IPS DF 6.9 (cell line): ENCODE measurements at regions not wholly inside any gene's neighbourhood (a gene's known extent, or its start where the extent isn't known, plus 50 kb on each side); places are given as distances from the start of the nearest gene placed in this dataset.

Experiments used
- DNase-seq: peaks from one replicate; pipeline ENCODE4 v3.0.0-alpha.2; 2013; ENCODE audit warnings: low read depth, low spot score
- H3K27ac ChIP-seq: one replicate; pipeline ENCODE4 v1.5.1; 2013; ENCODE audit warnings: low read length, control low read depth
- H3K27me3 ChIP-seq: 2 replicates; pipeline ENCODE4 v1.6.1; 2013; ENCODE audit warnings: mild to moderate bottlenecking, low read length; ENCODE audit not compliant: control insufficient read depth, insufficient read depth
- H3K36me3 ChIP-seq: 2 replicates; pipeline ENCODE4 v1.6.1; 2013; ENCODE audit warnings: low read length; ENCODE audit not compliant: control insufficient read depth, insufficient read depth
- H3K4me1 ChIP-seq: 2 replicates; pipeline ENCODE4 v1.6.1; 2013; ENCODE audit warnings: low read length; ENCODE audit not compliant: control insufficient read depth, insufficient read depth
- H3K4me3 ChIP-seq: 2 replicates; pipeline ENCODE4 v1.5.1; 2013; ENCODE audit warnings: mild to moderate bottlenecking, low read length
- H3K9me3 ChIP-seq: 2 replicates; pipeline ENCODE4 v1.6.1; 2013; ENCODE audit warnings: low read length, inconsistent platforms; ENCODE audit not compliant: control insufficient read depth, insufficient read depth
- WGBS: extraction: QIAGEN DNeasy Blood & Tissue Kit; methylation state at CpG from one replicate; pipeline ENCODE4 v1.1.7; 2013; ENCODE audit warnings: mixed read lengths, missing lambda C conversion rate; ENCODE audit not compliant: insufficient read length, insufficient coverage; 5-methylcytosine and 5-hydroxymethylcytosine counted together

GRCh38 chr3:75118779-75119178 lies 504.3 kb upstream of the CNTN3 start:
- WGBS = no CpG with 5 or more reads among the region's 1 CpG
- Histone ChIP-seq H3K27me3 (no peaks in the 10 kb centered on the region), H3K36me3 (no peaks in the 10 kb centered on the region), H3K4me1 (no peaks in the 10 kb centered on the region), H3K4me3 (no peak overlapping the region), H3K27ac (no peak overlapping the region), H3K9me3 (no peaks in the 10 kb centered on the region)
- no peak for DNase-seq

- H3K4me3 ChIP-seq = no peak overlapping the region
- H3K27me3 ChIP-seq = no peaks in the 10 kb centered on the region
- no peak for DNase-seq
- H3K27ac ChIP-seq = no peak overlapping the region
- H3K9me3 ChIP-seq = no peaks in the 10 kb centered on the region
- no peaks in the 10 kb centered on the region for H3K36me3 ChIP-seq
- H3K4me1 ChIP-seq = no peaks in the 10 kb centered on the region; the same call in 1 of the 2 replicates
Observed at GRCh38 chr3:75126556-75126955, 512.1 kb upstream of the CNTN3 start.

DNA sequence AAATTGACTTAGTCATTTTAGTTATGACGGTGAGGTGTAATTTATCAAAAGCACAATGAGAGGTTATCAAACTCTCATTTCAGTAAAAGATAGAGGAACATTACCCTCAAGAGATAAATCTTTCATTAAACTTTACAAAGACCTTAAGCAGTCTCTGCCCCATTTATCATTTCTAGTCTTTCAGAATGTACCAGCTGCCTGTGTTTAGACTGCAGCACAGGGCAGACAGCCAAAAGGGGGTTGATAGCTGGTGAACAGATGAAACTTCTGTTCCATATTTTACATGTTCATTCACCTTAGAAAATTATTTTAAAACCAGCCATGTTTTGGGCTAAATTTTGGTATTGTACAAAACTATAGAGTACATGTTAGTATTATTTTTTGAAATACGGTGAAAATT lies 514.6 kb upstream of the CNTN3 start:
- no peak overlapping the region for H3K4me3 ChIP-seq
- WGBS = no CpG with 5 or more reads among the region's 2 CpGs
- DNase-seq = no peak
- H3K27me3 ChIP-seq = no peaks in the 10 kb centered on the region
- H3K4me1 ChIP-seq = no peaks in the 10 kb centered on the region; the same call in 1 of the 2 replicates
- H3K27ac ChIP-seq = no peak overlapping the region
- H3K36me3 ChIP-seq = no peaks in the 10 kb centered on the region
- no peaks in the 10 kb centered on the region for H3K9me3 ChIP-seq

- H3K36me3 ChIP-seq = no peaks in the 10 kb centered on the region
- no peak overlapping the region for H3K4me3 ChIP-seq
- no peak overlapping the region for H3K27ac ChIP-seq
- no peaks in the 10 kb centered on the region; the same call in 1 of the 2 replicates for H3K4me1 ChIP-seq
- no peak for DNase-seq
- no peaks in the 10 kb centered on the region for H3K9me3 ChIP-seq
- no CpG with 5 or more reads among the region's 14 CpGs for WGBS
- H3K27me3 ChIP-seq = no peaks in the 10 kb centered on the region
Observed at GRCh38 chr3:75136100-75136897, 521.8 kb upstream of the CNTN3 start.

DNA sequence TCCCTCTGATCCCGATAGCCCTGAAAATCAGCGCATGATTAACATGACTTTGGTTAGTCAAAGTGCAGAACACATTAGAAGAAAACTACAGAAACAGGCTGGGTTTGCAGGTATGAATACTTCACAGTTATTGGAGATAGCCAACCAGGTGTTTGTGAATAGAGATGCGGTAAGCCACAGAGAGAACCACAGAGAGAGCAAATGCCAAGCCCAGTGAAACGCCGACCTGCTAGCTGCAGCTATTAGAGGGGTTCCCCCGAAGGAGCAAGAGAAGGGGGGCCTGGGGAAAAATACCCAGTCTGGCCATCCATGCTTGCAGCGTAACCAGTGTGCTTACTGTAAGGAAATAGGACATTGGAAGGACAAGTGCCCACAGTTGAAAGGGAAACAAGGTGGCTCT lies 523.9 kb upstream of the CNTN3 start:
- no peak for DNase-seq
- H3K36me3 ChIP-seq = no peaks in the 10 kb centered on the region
- H3K4me3 ChIP-seq = no peak overlapping the region
- H3K4me1 ChIP-seq = no peaks in the 10 kb centered on the region; the same call in 1 of the 2 replicates
- H3K27ac ChIP-seq = no peak overlapping the region
- no peaks in the 10 kb centered on the region for H3K27me3 ChIP-seq
- no CpG with 5 or more reads among the region's 7 CpGs for WGBS
- no peaks in the 10 kb centered on the region for H3K9me3 ChIP-seq

DNA sequence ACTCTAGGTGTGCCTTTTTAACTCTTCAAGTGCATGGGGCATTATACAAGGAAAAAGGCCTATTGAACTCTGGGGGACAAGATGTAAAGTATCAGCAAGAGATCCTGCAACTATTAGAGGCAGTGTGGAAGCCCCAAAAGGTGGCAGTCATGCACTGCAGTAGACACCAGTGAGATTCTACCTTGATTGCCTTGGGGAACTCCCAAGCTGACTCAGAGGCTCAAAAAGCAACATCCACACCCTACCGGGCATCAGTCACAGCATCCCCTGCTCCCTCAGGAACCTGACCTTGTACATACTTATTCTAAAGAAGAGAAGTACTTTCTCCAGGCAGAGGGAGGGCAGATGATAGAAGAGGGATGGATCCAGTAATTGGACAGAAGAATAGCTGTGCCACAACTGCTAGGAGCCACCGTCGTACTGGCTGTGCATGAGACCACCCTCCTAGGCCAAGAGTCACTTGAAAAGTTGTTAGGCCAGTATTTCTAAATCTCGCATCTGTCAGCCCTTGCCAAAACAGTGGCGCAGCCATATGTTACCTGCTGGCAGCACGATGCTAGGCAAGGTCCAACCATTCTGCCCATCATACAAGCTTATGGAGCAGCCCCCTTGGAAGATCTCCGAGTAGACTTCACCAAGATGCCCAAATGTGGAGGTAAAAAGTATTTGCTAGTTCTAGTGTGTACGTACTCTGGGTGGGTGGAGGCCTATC lies 523.1 kb upstream of the FRG2C start:
- Histone ChIP-seq H3K4me1 (no peaks in the 10 kb centered on the region; the same call in 1 of the 2 replicates), H3K27ac (no peak overlapping the region), H3K4me3 (no peak overlapping the region), H3K36me3 (no peaks in the 10 kb centered on the region), H3K27me3 (no peaks in the 10 kb centered on the region), H3K9me3 (no peaks in the 10 kb centered on the region)
- DNase-seq = no peak
- WGBS = no CpG with 5 or more reads among the region's 8 CpGs

- H3K9me3 ChIP-seq = no peaks in the 10 kb centered on the region
- H3K27ac ChIP-seq = no peak overlapping the region
- H3K27me3 ChIP-seq = no peaks in the 10 kb centered on the region
- H3K4me3 ChIP-seq = no peak overlapping the region
- WGBS = no CpG with 5 or more reads among the region's 3 CpGs
- no peaks in the 10 kb centered on the region for H3K36me3 ChIP-seq
- no peaks in the 10 kb centered on the region for H3K4me1 ChIP-seq
- no peak for DNase-seq
Observed at GRCh38 chr3:75144406-75144805, 519.7 kb upstream of the FRG2C start.

DNA sequence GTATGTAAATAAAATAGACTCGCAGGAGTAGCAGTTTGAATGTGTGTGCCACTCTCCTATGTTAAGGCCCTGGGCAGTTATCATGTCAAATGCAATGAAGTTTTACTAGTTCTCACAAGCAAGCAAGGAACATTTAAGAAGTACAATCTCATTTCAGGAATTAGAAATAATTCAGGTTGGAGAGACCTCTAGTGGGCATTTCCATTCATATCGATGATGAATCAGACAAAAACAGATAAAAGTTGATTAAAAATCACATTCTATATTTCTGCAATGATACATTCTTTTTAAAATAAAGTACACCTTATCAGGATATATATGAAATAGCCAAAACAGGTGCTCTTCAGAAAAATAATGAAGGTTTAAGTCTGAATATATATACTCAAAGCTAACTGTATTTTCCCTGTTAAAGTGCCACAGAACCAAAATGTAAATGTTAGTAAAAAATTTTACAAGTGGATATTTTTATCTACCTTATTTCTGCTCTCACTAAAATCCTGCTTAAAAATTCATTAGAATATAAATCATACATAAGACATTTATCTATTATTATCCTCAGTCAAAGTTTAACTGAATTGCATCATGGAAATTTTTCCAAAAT lies 492.4 kb upstream of the FRG2C start:
- Histone ChIP-seq H3K4me1 (0 out of 2 replicates have a peak, but pooled peaks cover 2% of the 10 kb centered on the region), H3K9me3 (no peaks in the 10 kb centered on the region), H3K4me3 (no peak overlapping the region), H3K27me3 (no peaks in the 10 kb centered on the region), H3K36me3 (no peaks in the 10 kb centered on the region), H3K27ac (no peak overlapping the region)
- no peak for DNase-seq
- WGBS = no CpG with 5 or more reads among the region's 2 CpGs

DNA sequence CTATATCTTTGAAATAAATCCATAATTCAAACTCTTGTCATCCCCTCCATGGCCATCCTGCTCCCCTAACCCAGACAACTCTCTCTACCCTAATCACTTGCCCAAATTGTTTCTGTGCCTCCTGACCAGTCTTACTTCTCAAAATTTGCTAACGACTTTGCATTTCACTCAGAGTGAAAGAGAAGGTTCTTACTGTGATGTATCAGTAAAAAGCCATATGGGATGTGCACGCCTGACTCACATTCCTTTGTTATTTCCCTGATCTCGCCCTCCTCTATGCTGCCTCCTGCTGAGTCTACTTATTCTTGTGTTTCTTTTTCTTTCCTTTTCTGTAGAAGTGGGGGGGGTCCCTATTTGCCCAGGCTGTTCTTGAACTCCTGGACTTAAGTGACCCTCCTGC lies 487.2 kb upstream of the FRG2C start:
- no peaks in the 10 kb centered on the region for H3K9me3 ChIP-seq
- no CpG with 5 or more reads among the region's 3 CpGs for WGBS
- DNase-seq = no peak
- H3K4me1 ChIP-seq = 0 out of 2 replicates have a peak, but pooled peaks cover 2% of the 10 kb centered on the region
- no peaks in the 10 kb centered on the region for H3K36me3 ChIP-seq
- H3K27me3 ChIP-seq = no peaks in the 10 kb centered on the region
- H3K27ac ChIP-seq = no peak overlapping the region
- H3K4me3 ChIP-seq = no peak overlapping the region

GRCh38 chr3:75180235-75180944 lies 483.7 kb upstream of the FRG2C start:
- DNase-seq = no peak
- WGBS = no CpG with 5 or more reads among the region's 7 CpGs

More at GRCh38 chr3:75180235-75180944, 483.7 kb upstream of the FRG2C start:
- Histone ChIP-seq H3K27me3 (no peaks in the 10 kb centered on the region), H3K36me3 (no peaks in the 10 kb centered on the region), H3K4me1 (no peaks in the 10 kb centered on the region), H3K9me3 (no peaks in the 10 kb centered on the region), H3K4me3 (no peak overlapping the region), H3K27ac (no peak overlapping the region)
